OCI-LY3 (cell line): ENCODE measurements at regions not wholly inside any gene's neighbourhood (a gene's known extent, or its start where the extent isn't known, plus 50 kb on each side); places are given as distances from the start of the nearest gene placed in this dataset.

Experiments
- H2AFZ ChIP-seq: fragments of 200-600, 300-600 bp; shearing (Covaris generic); 2 replicates; pipeline ENCODE4 v1.6.0; 2014; ENCODE audit warnings: antibody characterized with exemption, low read depth, low read length
- H3K27ac ChIP-seq: fragments of 200-600, 300-600 bp; sonication (generic); 2 replicates; pipeline ENCODE4 v1.5.1; 2014; ENCODE audit warnings: mild to moderate bottlenecking, low read length, moderate library complexity, mixed read lengths
- H3K27me3 ChIP-seq: fragments of 200-600, 300-600 bp; sonication (generic); 2 replicates; pipeline ENCODE4 v1.6.1; 2014; ENCODE audit warnings: low read depth, low read length, mixed read lengths
- H3K36me3 ChIP-seq: fragments of 200-600, 300-600 bp; sonication (generic); replicated peaks from 2 replicates; pipeline ENCODE3; 2014; ENCODE audit warnings: low read depth, low read length, mixed read lengths
- H3K4me1 ChIP-seq: fragments of 300-600, 200-600 bp; sonication (generic); 2 replicates; pipeline ENCODE4 v1.6.1; 2014; ENCODE audit warnings: low read length, mixed read lengths
- H3K4me2 ChIP-seq: fragments of 200-600, 300-600 bp; sonication (generic); 2 replicates; pipeline ENCODE4 v1.6.1; 2014; ENCODE audit warnings: low read length, mixed read lengths
- H3K4me3 ChIP-seq: fragments of 300-600, 200-600 bp; sonication (generic); 2 replicates; pipeline ENCODE4 v1.5.1; 2014; ENCODE audit warnings: antibody characterized with exemption, mild to moderate bottlenecking, low read length, moderate library complexity
- H3K79me2 ChIP-seq: fragments of 300-600, 200-600 bp; shearing (Covaris generic); 2 replicates; pipeline ENCODE4 v1.6.1; 2014; ENCODE audit warnings: mild to moderate bottlenecking, low read length, mixed read lengths
- H3K9ac ChIP-seq: fragments of 300-600, 200-600 bp; shearing (Covaris generic); 2 replicates; pipeline ENCODE4 v1.6.0; 2014; ENCODE audit warnings: mild to moderate bottlenecking, low read length, moderate library complexity
- H3K9me3 ChIP-seq: fragments of 200-600, 300-600 bp; shearing (Covaris generic); 2 replicates; pipeline ENCODE4 v1.6.1; 2014; ENCODE audit warnings: low read length, mixed read lengths; ENCODE audit not compliant: insufficient read depth
- H4K20me1 ChIP-seq: fragments of 200-600, 300-600 bp; sonication (generic); 2 replicates; pipeline ENCODE4 v1.6.1; 2016; ENCODE audit warnings: low read length, mixed read lengths; ENCODE audit not compliant: insufficient read depth
- CTCF ChIP-seq: fragments of 200-600, 300-600 bp; sonication (generic); IDR thresholded peaks from 2 replicates; pipeline ENCODE4 v1.5.1; 2014; ENCODE audit warnings: antibody characterized with exemption, low read length, low read depth
- EZH2phosphoT487 ChIP-seq: fragments of 200-600 bp; shearing (Covaris generic); IDR thresholded peaks from 2 replicates; pipeline ENCODE4 v1.6.1; 2018; ENCODE audit warnings: antibody characterized with exemption, mixed run types, low read depth

- no peaks in the 10 kb centered on the region for H3K36me3 ChIP-seq
- TF ChIP-seq EZH2phosphoT487 (no peak), CTCF (no peak)
- no peak overlapping the region for H3K9ac ChIP-seq
Measured at GRCh38 chr3:175969456-175969855, 1110.3 kb downstream of the NAALADL2 start.

GRCh38 chr3:175965036-175965435 is 1105.9 kb downstream of the NAALADL2 start:
- TF ChIP-seq EZH2phosphoT487 (no peak), CTCF (no peak)
- H3K4me2 ChIP-seq: no peak overlapping the region
- no peaks in the 10 kb centered on the region for H3K9me3 ChIP-seq
- H3K79me2 ChIP-seq: no peaks in the 10 kb centered on the region
- no peak overlapping the region for H3K4me3 ChIP-seq
- H3K27ac ChIP-seq: no peak overlapping the region
- no peaks in the 10 kb centered on the region for H3K27me3 ChIP-seq
- no peaks in the 10 kb centered on the region for H3K4me1 ChIP-seq
- no peaks in the 10 kb centered on the region for H3K36me3 ChIP-seq
- H2AFZ ChIP-seq: no peak overlapping the region
- no peaks in the 10 kb centered on the region for H4K20me1 ChIP-seq
- no peak overlapping the region for H3K9ac ChIP-seq

More at GRCh38 chr3:175969456-175969855, 1110.3 kb downstream of the NAALADL2 start:
- Histone ChIP-seq H3K4me2 (no peak overlapping the region), H3K4me1 (no peaks in the 10 kb centered on the region), H3K27ac (no peak overlapping the region), H3K79me2 (no peaks in the 10 kb centered on the region), H3K9me3 (no peaks in the 10 kb centered on the region), H3K27me3 (no peaks in the 10 kb centered on the region), H4K20me1 (no peaks in the 10 kb centered on the region), H3K4me3 (no peak overlapping the region), H2AFZ (no peak overlapping the region)

- H3K79me2 ChIP-seq: no peaks in the 10 kb centered on the region
- H2AFZ ChIP-seq: peak overlapping the region; percentile 79
- no peaks in the 10 kb centered on the region for H4K20me1 ChIP-seq
- H3K27ac ChIP-seq: peak overlapping the region; percentile 48
- no peak overlapping the region for H3K9ac ChIP-seq
- no peaks in the 10 kb centered on the region for H3K27me3 ChIP-seq
- 0 out of 2 replicates have a peak, but pooled peaks cover 10% of the 10 kb centered on the region for H3K9me3 ChIP-seq
- TF ChIP-seq EZH2phosphoT487 (no peak), CTCF (no peak)
- H3K4me3 ChIP-seq: no peak overlapping the region
- H3K4me1 ChIP-seq: peaks cover 12% of the 10 kb centered on the region
- 0 out of 2 replicates have a peak overlapping the region, but pooled peaks have one; percentile 11 for H3K4me2 ChIP-seq
- H3K36me3 ChIP-seq: peaks cover 16% of the 10 kb centered on the region
Measured at GRCh38 chr3:175957427-175957826, 1098.3 kb downstream of the NAALADL2 start.

- Histone ChIP-seq H2AFZ (peak overlapping the region; percentile 79; the same call in 1 of the 2 replicates), H3K4me2 (no peak overlapping the region), H3K4me1 (peaks cover 12% of the 10 kb centered on the region), H3K9me3 (0 out of 2 replicates have a peak, but pooled peaks cover 10% of the 10 kb centered on the region), H3K27ac (peak overlapping the region; percentile 48), H3K79me2 (no peaks in the 10 kb centered on the region), H3K36me3 (peaks cover 16% of the 10 kb centered on the region), H3K4me3 (no peak overlapping the region), H4K20me1 (no peaks in the 10 kb centered on the region), H3K9ac (no peak overlapping the region), H3K27me3 (no peaks in the 10 kb centered on the region)
- TF ChIP-seq EZH2phosphoT487 (no peak), CTCF (peak; percentile 15)
Measured at GRCh38 chr3:175956964-175957363, 1097.8 kb downstream of the NAALADL2 start.
